ENCODE measurements at regions not wholly inside any gene's neighbourhood (a gene's known extent, or its start where the extent isn't known, plus 50 kb on each side); places are given as distances from the start of the nearest gene placed in this dataset.

- Histone ChIP-seq H3K27me3 (ENCODE audit: control insufficient read depth, insufficient read depth, low read length) (no peaks in the 10 kb centered on the region), H3K36me3 (ENCODE audit: control insufficient read depth, insufficient read depth, low read length) (peaks cover 2% of the 10 kb centered on the region), H3K4me3 (ENCODE audit: low read depth, low read length) (no peak overlapping the region)
- ChIA-PET POLR2A (no interaction called here), CTCF (no interaction called here)
- no peak for DNase-seq (ENCODE audit: low read depth)
- TF ChIP-seq CTCF (IDR thresholded peaks at IDR 0.05; ENCODE audit: insufficient read depth, low read depth, low read length): no peak
These were observed 441.0 kb downstream of the KLF12 start for GRCh38 chr13:73693215-73693614.

GRCh38 chr13:73691891-73692290 is 442.3 kb downstream of the KLF12 start:
- POLR2A ChIA-PET: no interaction called here

GRCh38 chr13:73687929-73688328 is 446.3 kb downstream of the KLF12 start:
- TF ChIP-seq CTCF (IDR thresholded peaks at IDR 0.05; ENCODE audit: insufficient read depth, low read depth, low read length): no peak
- no peaks in the 10 kb centered on the region for H3K27me3 ChIP-seq (ENCODE audit: control insufficient read depth, insufficient read depth, low read length)
- H3K4me3 ChIP-seq (ENCODE audit: low read depth, low read length): no peak overlapping the region
- DNase-seq (ENCODE audit: low read depth): no peak
- ChIA-PET POLR2A (no interaction called here), CTCF (interaction anchor here (0.6 kb wide), 1 partner anchor 499 kb away, joined by 3 read pairs; no protein-coding TSS in a partner anchor)
- H3K36me3 ChIP-seq (ENCODE audit: control insufficient read depth, insufficient read depth, low read length): no peaks in the 10 kb centered on the region

More at GRCh38 chr13:73691891-73692290, 442.3 kb downstream of the KLF12 start:
- H3K27me3 ChIP-seq (ENCODE audit: control insufficient read depth, insufficient read depth, low read length): no peaks in the 10 kb centered on the region
- no peak overlapping the region for H3K4me3 ChIP-seq (ENCODE audit: low read depth, low read length)
- CTCF ChIA-PET: interaction anchor here (1.3 kb wide), 1 partner anchor 852 kb away, joined by 3 read pairs; no protein-coding TSS in a partner anchor
- TF ChIP-seq CTCF (IDR thresholded peaks at IDR 0.05; ENCODE audit: insufficient read depth, low read depth, low read length): no peak
- H3K36me3 ChIP-seq (ENCODE audit: control insufficient read depth, insufficient read depth, low read length): peaks cover 2% of the 10 kb centered on the region
- DNase-seq (ENCODE audit: low read depth): no peak

- ChIA-PET CTCF (interaction anchor here (0.8 kb wide), 1 partner anchor 11 kb away, joined by 3 read pairs; no protein-coding TSS in a partner anchor), POLR2A (no interaction called here)
- DNase-seq (ENCODE audit: low read depth): no peak
These were observed 447.1 kb downstream of the KLF12 start for GRCh38 chr13:73687087-73687486.

GRCh38 chr13:73684750-73685149 is 449.5 kb downstream of the KLF12 start:
- H3K36me3 ChIP-seq (ENCODE audit: control insufficient read depth, insufficient read depth, low read length): no peaks in the 10 kb centered on the region
- no peaks in the 10 kb centered on the region for H3K27me3 ChIP-seq (ENCODE audit: control insufficient read depth, insufficient read depth, low read length)
- ChIA-PET CTCF (no interaction called here), POLR2A (no interaction called here)
- DNase-seq (ENCODE audit: low read depth): no peak
- no peak overlapping the region for H3K4me3 ChIP-seq (ENCODE audit: low read depth, low read length)
- no peak for TF ChIP-seq CTCF (IDR thresholded peaks at IDR 0.05; ENCODE audit: insufficient read depth, low read depth, low read length)

More at GRCh38 chr13:73687087-73687486, 447.1 kb downstream of the KLF12 start:
- no peaks in the 10 kb centered on the region for H3K27me3 ChIP-seq (ENCODE audit: control insufficient read depth, insufficient read depth, low read length)
- no peaks in the 10 kb centered on the region for H3K36me3 ChIP-seq (ENCODE audit: control insufficient read depth, insufficient read depth, low read length)
- no peak overlapping the region for H3K4me3 ChIP-seq (ENCODE audit: low read depth, low read length)
- TF ChIP-seq CTCF (IDR thresholded peaks at IDR 0.05; ENCODE audit: insufficient read depth, low read depth, low read length): no peak
